NB4 (cell line): ENCODE measurements at regions not wholly inside any gene's neighbourhood (a gene's known extent, or its start where the extent isn't known, plus 50 kb on each side); places are given as distances from the start of the nearest gene placed in this dataset.

Experiments
- DNase-seq: peaks from one replicate; pipeline ENCODE4 v3.0.0; 2010; ENCODE audit warnings: low read depth
- H3K4me3 ChIP-seq: one replicate; pipeline ENCODE4 v1.5.1; 2011; ENCODE audit warnings: mild to moderate bottlenecking, low read depth, low read length, moderate library complexity
- MYC ChIP-seq: IDR thresholded peaks from 2 replicates; pipeline ENCODE4 v1.6.1; 2011; ENCODE audit warnings: low read depth, low read length
- POLR2A ChIP-seq: IDR thresholded peaks from 2 replicates; pipeline ENCODE4 v1.6.1; 2011; ENCODE audit warnings: mild to moderate bottlenecking; ENCODE audit not compliant: insufficient read length; ENCODE audit errors: extremely low read depth
- TF ChIP-seq, protein P1 (sequence below): IDR thresholded peaks from 2 replicates; pipeline ENCODE4 v1.6.1; 2011; ENCODE audit warnings: low read depth, low read length
- TF ChIP-seq, protein P2 (sequence below): IDR thresholded peaks from one replicate; pipeline ENCODE4 v1.5.1; 2012; ENCODE audit warnings: low read depth, low read length

DNA sequence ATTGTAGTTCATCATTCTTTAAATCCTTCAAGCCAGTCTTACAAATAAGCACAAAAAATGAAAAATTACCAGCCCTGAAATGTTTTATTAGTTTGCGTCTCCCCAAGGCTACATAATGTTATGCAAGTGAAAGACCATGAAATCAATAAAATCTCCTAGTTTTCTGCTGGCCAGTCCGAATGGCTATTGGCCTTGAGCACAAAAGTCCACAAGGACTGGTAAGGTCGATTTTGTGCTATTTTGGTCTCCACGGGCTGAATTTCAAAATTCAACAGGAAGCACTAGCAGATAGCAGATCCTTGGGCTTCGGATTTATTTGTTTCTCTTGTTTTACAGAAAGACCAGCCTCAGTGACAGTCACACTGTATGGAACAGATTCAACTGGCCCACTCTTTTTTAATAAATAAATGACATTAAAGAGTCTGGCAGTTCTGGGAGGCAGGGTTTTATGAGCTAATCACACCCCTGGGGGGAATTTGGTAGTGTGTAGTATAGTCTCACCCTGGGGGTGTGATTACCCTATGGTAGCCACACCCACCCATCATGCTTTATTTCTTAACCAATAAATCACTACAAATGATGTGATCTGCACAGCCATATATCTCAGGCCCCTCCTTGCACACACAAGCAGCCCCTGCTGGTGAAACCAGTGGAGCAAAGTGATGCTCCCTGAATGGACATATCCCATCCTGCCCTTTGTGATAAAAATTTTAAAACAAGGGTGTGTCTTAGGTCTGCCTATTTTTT lies 51.1 kb upstream of the TMEM33 start:
- no peak for DNase-seq
- no peak overlapping the region for H3K4me3 ChIP-seq
- TF ChIP-seq POLR2A, result no peak
- TF ChIP-seq, protein P1, sequence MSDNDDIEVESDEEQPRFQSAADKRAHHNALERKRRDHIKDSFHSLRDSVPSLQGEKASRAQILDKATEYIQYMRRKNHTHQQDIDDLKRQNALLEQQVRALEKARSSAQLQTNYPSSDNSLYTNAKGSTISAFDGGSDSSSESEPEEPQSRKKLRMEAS, result no peak
- no peak for TF ChIP-seq MYC
- TF ChIP-seq, protein P2, sequence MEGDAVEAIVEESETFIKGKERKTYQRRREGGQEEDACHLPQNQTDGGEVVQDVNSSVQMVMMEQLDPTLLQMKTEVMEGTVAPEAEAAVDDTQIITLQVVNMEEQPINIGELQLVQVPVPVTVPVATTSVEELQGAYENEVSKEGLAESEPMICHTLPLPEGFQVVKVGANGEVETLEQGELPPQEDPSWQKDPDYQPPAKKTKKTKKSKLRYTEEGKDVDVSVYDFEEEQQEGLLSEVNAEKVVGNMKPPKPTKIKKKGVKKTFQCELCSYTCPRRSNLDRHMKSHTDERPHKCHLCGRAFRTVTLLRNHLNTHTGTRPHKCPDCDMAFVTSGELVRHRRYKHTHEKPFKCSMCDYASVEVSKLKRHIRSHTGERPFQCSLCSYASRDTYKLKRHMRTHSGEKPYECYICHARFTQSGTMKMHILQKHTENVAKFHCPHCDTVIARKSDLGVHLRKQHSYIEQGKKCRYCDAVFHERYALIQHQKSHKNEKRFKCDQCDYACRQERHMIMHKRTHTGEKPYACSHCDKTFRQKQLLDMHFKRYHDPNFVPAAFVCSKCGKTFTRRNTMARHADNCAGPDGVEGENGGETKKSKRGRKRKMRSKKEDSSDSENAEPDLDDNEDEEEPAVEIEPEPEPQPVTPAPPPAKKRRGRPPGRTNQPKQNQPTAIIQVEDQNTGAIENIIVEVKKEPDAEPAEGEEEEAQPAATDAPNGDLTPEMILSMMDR, result no peak

DNA sequence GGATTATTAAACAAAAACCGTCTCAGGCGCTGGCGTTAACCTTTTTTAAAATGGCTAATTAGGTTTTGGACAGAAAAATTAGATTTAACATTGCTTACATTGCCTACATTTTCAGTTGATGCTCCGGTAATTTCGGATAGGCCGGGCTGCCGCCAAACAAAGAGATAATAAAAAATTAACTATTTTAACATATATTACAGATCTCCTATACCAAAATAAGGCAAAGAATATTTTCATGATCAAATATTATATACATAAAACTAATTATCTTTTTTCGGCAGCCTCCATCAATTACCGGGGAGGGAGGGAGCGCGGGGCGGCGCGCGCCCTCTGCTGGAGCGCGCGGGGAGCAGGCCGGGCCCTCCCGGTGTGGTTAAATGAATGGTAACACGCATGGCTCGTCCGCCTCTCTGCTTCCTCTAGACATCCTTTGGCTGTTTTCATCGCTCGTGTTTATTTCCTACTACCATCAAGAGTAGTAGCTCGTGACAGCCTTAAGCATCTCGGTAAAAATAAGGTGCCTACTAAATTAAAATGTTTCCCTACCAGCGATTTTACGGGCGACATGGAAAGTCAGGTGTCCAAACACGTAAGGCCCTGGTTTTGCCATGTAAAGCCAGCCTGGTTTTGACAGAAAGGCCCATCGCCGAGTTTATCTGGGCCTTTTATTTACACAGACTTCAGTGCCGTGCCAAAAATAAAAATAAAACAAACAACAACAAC lies 52.4 kb upstream of the TMEM33 start:
- peak; percentile 61 for DNase-seq
- H3K4me3 ChIP-seq, result no peak overlapping the region
- TF ChIP-seq, protein P1, result no peak
- TF ChIP-seq, protein P2, result peak; percentile 98

DNA sequence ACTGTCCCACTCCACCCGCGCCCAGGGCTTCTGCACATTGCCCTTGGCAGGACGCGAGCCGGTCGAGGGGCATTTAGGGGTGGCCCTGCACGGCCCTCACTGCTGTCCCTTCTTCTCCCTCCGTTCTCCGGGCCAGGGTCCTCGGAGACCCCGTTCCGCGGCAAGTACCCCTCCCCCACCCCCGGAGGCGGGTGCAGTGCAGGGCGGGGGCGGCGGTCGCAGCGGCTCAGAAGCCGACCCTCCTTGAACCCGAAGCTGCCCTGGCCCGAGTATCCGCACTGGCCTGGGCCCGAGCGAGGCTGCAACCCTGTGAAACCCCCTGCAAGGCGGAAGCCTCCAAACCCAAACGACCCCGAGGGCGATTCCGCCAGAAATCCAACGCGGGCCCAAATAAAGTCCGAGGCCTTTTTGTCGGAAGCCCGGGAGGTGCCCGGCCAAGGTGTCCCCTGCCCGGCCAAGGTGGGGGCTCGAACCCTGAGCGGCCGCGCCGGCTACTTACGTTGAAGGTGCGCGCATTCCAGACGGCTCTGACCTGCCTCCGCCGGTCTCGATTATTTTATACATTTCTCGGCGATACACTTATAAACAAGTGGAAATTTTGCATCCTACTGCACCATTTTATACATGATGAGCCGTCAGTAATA lies 53.1 kb upstream of the TMEM33 start:
- no peak overlapping the region for H3K4me3 ChIP-seq
- no peak for DNase-seq
- TF ChIP-seq POLR2A, result no peak
- TF ChIP-seq, protein P2, result no peak
- TF ChIP-seq, protein P1, result no peak
- no peak for TF ChIP-seq MYC

DNA sequence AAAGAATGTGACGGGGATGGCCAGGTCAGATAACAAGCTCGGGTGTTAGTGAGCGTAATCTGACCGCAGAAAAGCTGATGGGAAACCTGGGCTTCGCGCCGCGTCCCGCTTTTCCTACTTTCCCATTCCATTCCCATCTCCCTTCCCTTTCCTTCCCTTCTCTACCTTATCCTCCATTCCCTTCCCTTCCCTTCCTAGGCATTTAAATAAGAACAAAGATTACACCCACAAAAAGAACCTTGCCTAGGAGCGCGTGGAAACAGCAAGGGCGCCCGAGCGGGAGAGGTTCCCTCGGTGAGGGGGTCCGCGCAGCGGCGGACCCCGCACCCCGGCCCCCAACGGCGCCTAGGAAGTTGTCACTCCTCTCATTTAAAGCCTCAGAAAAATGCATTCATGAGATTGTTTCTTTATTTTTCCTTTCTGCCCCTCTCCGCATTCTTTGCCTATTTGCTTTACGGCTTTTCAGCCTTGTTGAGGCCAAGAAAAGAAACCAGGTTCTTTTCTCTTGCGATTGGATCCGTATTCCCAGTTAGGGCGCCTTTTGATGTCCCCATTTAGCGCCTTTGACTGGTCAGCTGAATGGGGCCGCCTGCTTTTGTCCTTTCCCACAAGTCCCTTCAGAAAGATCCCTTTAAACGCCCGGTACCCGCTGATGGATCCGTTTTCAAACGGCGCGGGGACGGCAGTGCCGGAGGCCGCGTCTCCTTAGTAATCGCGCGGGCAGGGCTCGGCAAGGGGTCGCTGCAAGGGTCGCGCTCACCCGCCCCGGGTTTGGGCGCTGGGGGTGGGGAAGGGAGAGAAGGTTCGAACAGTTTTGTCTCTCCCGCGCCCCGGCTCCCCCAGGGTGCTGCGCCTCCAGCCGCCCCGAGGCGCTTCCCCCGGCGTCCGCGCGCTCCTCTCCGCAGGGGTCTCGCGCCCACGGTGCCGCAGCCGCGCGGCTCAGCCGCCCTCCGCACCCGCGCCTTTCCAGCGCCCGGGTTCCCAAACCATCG lies 54.1 kb upstream of the TMEM33 start:
- no peak overlapping the region for H3K4me3 ChIP-seq
- TF ChIP-seq, protein P2, result no peak
- TF ChIP-seq MYC, result no peak
- TF ChIP-seq, protein P1, result no peak
- no peak for TF ChIP-seq POLR2A

More for the DNA sequence above, 54.1 kb upstream of the TMEM33 start:
- no peak for DNase-seq
